ENCODE measurements at regions not wholly inside any gene's neighbourhood (a gene's known extent, or its start where the extent isn't known, plus 50 kb on each side); places are given as distances from the start of the nearest gene placed in this dataset.

- TF ChIP-seq ZNF282 (CRISPR knock-in tag; IDR thresholded peaks at IDR 0.05) (no peak), FOXP4 (CRISPR knock-in tag; IDR thresholded peaks at IDR 0.05; ENCODE audit: borderline replicate concordance) (no peak), MAX (CRISPR knock-in tag; IDR thresholded peaks at IDR 0.05) (no peak), EP300 (IDR thresholded peaks at IDR 0.05; ENCODE audit: low read length) (no peak), ZNF232 (CRISPR knock-in tag; IDR thresholded peaks at IDR 0.05) (no peak)
Observed at GRCh38 chr4:1466034-1466862, 60.0 kb upstream of the NKX1-1 start.

Data from K562 (cell line).